GM06990 (cell line): ENCODE measurements at regions not wholly inside any gene's neighbourhood (a gene's known extent, or its start where the extent isn't known, plus 50 kb on each side); places are given as distances from the start of the nearest gene placed in this dataset.

Source experiments
- DNase-seq: peaks from one replicate; pipeline ENCODE4 v3.0.0-alpha.2; 2011; ENCODE audit not compliant: insufficient read length; ENCODE audit errors: extremely low read depth
- H3K27me3 ChIP-seq: replicated peaks from 2 replicates; pipeline ENCODE4 v1.6.0; 2011; ENCODE audit warnings: low read length; ENCODE audit not compliant: control insufficient read depth, insufficient read depth
- H3K36me3 ChIP-seq: 2 replicates; pipeline ENCODE4 v1.5.1; 2011; ENCODE audit warnings: low read length; ENCODE audit not compliant: control insufficient read depth, insufficient read depth
- H3K4me3 ChIP-seq: replicated peaks from 2 replicates; pipeline ENCODE4 v1.5.1; 2011; ENCODE audit warnings: low read depth, mild to moderate bottlenecking, control low read depth, low read length
- CTCF ChIP-seq: IDR thresholded peaks from 2 replicates; pipeline ENCODE4 v1.5.1; 2011; ENCODE audit warnings: low read length, control low read depth, mild to moderate bottlenecking, inconsistent platforms; ENCODE audit not compliant: insufficient read depth, poor library complexity, severe bottlenecking

GRCh38 chr7:8809320-8809719, 375.9 kb downstream of the NXPH1 start:
- H3K4me3 ChIP-seq, result no peak overlapping the region
- no peak for TF ChIP-seq CTCF
- no peaks in the 10 kb centered on the region for H3K27me3 ChIP-seq
- H3K36me3 ChIP-seq, result no peaks in the 10 kb centered on the region
- no peak for DNase-seq

- Histone ChIP-seq H3K4me3 (no peak overlapping the region), H3K36me3 (no peaks in the 10 kb centered on the region), H3K27me3 (no peaks in the 10 kb centered on the region)
- DNase-seq, result no peak
- TF ChIP-seq CTCF, result no peak
These were observed 384.1 kb downstream of the NXPH1 start for GRCh38 chr7:8817448-8818036.

GRCh38 chr7:8818406-8818805, 385.0 kb downstream of the NXPH1 start:
- Histone ChIP-seq H3K27me3 (no peaks in the 10 kb centered on the region), H3K36me3 (no peaks in the 10 kb centered on the region), H3K4me3 (no peak overlapping the region)
- DNase-seq, result no peak
- no peak for TF ChIP-seq CTCF

- H3K27me3 ChIP-seq, result no peaks in the 10 kb centered on the region
- H3K4me3 ChIP-seq, result no peak overlapping the region
- H3K36me3 ChIP-seq, result no peaks in the 10 kb centered on the region
- no peak for TF ChIP-seq CTCF
- no peak for DNase-seq
These were observed 389.2 kb downstream of the NXPH1 start for GRCh38 chr7:8822595-8822994.

- no peaks in the 10 kb centered on the region for H3K36me3 ChIP-seq
- H3K4me3 ChIP-seq, result no peak overlapping the region
- no peak for DNase-seq
- TF ChIP-seq CTCF, result no peak
- no peaks in the 10 kb centered on the region for H3K27me3 ChIP-seq
These were observed 390.1 kb downstream of the NXPH1 start for GRCh38 chr7:8823486-8823885.

GRCh38 chr7:8827329-8827728, 393.9 kb downstream of the NXPH1 start:
- no peak for TF ChIP-seq CTCF
- DNase-seq, result no peak
- Histone ChIP-seq H3K36me3 (no peaks in the 10 kb centered on the region), H3K4me3 (no peak overlapping the region), H3K27me3 (no peaks in the 10 kb centered on the region)
